Liver (tissue), 8 donors: ENCODE measurements at regions not wholly inside any gene's neighbourhood (a gene's known extent, or its start where the extent isn't known, plus 50 kb on each side); places are given as distances from the start of the nearest gene placed in this dataset.
A peak's percentile ranks its signal among the peaks of the same experiment; 100 is the strongest.

Source experiments
- DNase-seq: peaks from one replicate; pipeline ENCODE4 v3.0.0-alpha.2; 2017; ENCODE audit warnings: low spot score
- H3K27ac ChIP-seq, 2 donors: one replicate each; pipeline ENCODE4 v1.7.0; 2013; ENCODE audit warnings: inconsistent platforms in 2 of 2, low read length in 2 of 2, control low read depth in 1 of 2, low read depth in 1 of 2, mild to moderate bottlenecking in 1 of 2
- H3K27me3 ChIP-seq, 4 donors: one replicate each; pipeline versions ENCODE4 v1.6.1 to v1.7.0; 2013; ENCODE audit warnings: low read length in 3 of 4, inconsistent platforms in 1 of 4, mild to moderate bottlenecking in 1 of 4, moderate library complexity in 1 of 4; ENCODE audit not compliant: control insufficient read depth in 4 of 4, insufficient read depth in 4 of 4
- H3K36me3 ChIP-seq, 4 donors: one replicate each; pipeline versions ENCODE4 v1.6.1 to v1.7.0; 2013; ENCODE audit warnings: low read length in 3 of 4, mild to moderate bottlenecking in 3 of 4, low read depth in 1 of 4, moderate library complexity in 1 of 4; ENCODE audit not compliant: control insufficient read depth in 4 of 4, insufficient read depth in 3 of 4
- H3K4me1 ChIP-seq, 4 donors: one replicate each; pipeline versions ENCODE4 v1.6.1 to v1.7.0; 2013; ENCODE audit warnings: low read length in 3 of 4, mild to moderate bottlenecking in 3 of 4, moderate library complexity in 1 of 4; ENCODE audit not compliant: control insufficient read depth in 4 of 4, insufficient read depth in 4 of 4
- H3K4me3 ChIP-seq, 3 donors: one replicate each; pipeline versions ENCODE4 v1.6.1 to v1.7.0; 2013; ENCODE audit warnings: low read length in 3 of 3, control low read depth in 1 of 3, low read depth in 1 of 3, mild to moderate bottlenecking in 1 of 3
- H3K9ac ChIP-seq, 2 donors: one replicate each; pipeline ENCODE4 v1.7.0; 2013; ENCODE audit warnings: low read length in 2 of 2, mild to moderate bottlenecking in 2 of 2, moderate library complexity in 2 of 2, control low read depth in 1 of 2, low read depth in 1 of 2
- H3K9me3 ChIP-seq, 4 donors: one replicate each; pipeline versions ENCODE4 v1.6.1 to v1.7.0; 2013; ENCODE audit warnings: low read length in 3 of 4; ENCODE audit not compliant: control insufficient read depth in 4 of 4
- FOXA1 ChIP-seq: IDR thresholded peaks from 2 replicates; pipeline ENCODE4 v1.6.1; 2016; ENCODE audit warnings: antibody characterized with exemption
- FOXA2 ChIP-seq: IDR thresholded peaks from 2 replicates; pipeline ENCODE4 v1.6.1; 2016; ENCODE audit warnings: antibody characterized with exemption
- HNF4A ChIP-seq, 2 donors: conservative IDR thresholded peaks; 2 replicates each; pipeline ENCODE4 v1.6.1; 2016; ENCODE audit warnings: antibody characterized with exemption in 2 of 2, mild to moderate bottlenecking in 2 of 2
- JUND ChIP-seq, 2 donors: IDR thresholded peaks; 2 replicates each; pipeline ENCODE4 v1.6.1; 2016; ENCODE audit warnings: antibody characterized with exemption in 2 of 2
- REST ChIP-seq: IDR thresholded peaks from 2 replicates; pipeline ENCODE4 v1.6.1; 2016; ENCODE audit warnings: antibody characterized with exemption, mild to moderate bottlenecking
- SP1 ChIP-seq: IDR thresholded peaks from 2 replicates; pipeline ENCODE4 v1.6.1; 2018; ENCODE audit warnings: antibody characterized with exemption, mild to moderate bottlenecking
- WGBS: extraction: QIAGEN DNeasy Blood & Tissue Kit; methylation state at CpG from one replicate; pipeline ENCODE4 v1.1.7; 2013; 5-methylcytosine and 5-hydroxymethylcytosine counted together
- TF ChIP-seq, protein P1 (sequence below): IDR thresholded peaks from 2 replicates; pipeline ENCODE4 v1.6.1; 2016; ENCODE audit warnings: antibody characterized with exemption
- TF ChIP-seq, protein P2 (sequence below): fragments of 150-350 bp; IDR thresholded peaks from 2 replicates; pipeline ENCODE4 v1.5.1; 2017; ENCODE audit warnings: improper control_type of control experiment, low read depth, low read length; ENCODE audit not compliant: missing input control
- TF ChIP-seq, protein P3 (sequence below): IDR thresholded peaks from 2 replicates; pipeline ENCODE4 v1.6.1; 2016; ENCODE audit warnings: antibody characterized with exemption
- donor health status: healthy.
- donor health status: healthy.
- donor health status: healthy.
- donor health status: healthy.
- donor health status: healthy.

DNA sequence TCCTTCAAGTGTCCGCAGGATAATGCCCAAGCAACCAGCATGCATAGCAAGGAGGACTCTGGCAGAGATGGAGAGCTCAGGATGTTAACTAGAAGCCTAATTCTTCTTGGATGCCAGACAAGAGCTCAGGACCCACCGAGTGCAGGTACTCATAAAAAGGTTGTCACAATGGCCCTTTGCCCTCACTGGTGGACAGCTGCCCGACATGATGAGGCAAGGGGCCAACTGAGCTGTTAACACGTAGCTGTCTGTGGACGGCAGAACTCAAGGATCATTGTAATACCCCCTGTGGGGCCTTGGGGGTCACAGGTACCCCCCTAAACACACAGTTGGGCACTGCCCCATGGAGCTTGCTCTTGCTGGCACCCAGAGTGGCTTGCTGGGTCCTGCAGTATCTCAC, 393.7 kb downstream of the PIK3C3 start:
- WGBS, result 48% methylated on average over 5 of the region's 5 CpGs
- Histone ChIP-seq H3K27me3 (no peaks in the 10 kb centered on the region), H3K9ac (no peak overlapping the region), H3K4me1 (no peaks in the 10 kb centered on the region), H3K36me3 (no peaks in the 10 kb centered on the region), H3K27ac (no peak overlapping the region), H3K4me3 (no peak overlapping the region), H3K9me3 (no peaks in the 10 kb centered on the region)
- TF ChIP-seq HNF4A (conservative IDR thresholded peaks at IDR 0.05), result peak in 1 of 2 donors; percentile 43
- no peak for TF ChIP-seq JUND (IDR thresholded peaks at IDR 0.05)
- TF ChIP-seq, protein P1, sequence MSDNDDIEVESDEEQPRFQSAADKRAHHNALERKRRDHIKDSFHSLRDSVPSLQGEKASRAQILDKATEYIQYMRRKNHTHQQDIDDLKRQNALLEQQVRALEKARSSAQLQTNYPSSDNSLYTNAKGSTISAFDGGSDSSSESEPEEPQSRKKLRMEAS, result no peak
- TF ChIP-seq FOXA1, result no peak
- TF ChIP-seq, protein P2, sequence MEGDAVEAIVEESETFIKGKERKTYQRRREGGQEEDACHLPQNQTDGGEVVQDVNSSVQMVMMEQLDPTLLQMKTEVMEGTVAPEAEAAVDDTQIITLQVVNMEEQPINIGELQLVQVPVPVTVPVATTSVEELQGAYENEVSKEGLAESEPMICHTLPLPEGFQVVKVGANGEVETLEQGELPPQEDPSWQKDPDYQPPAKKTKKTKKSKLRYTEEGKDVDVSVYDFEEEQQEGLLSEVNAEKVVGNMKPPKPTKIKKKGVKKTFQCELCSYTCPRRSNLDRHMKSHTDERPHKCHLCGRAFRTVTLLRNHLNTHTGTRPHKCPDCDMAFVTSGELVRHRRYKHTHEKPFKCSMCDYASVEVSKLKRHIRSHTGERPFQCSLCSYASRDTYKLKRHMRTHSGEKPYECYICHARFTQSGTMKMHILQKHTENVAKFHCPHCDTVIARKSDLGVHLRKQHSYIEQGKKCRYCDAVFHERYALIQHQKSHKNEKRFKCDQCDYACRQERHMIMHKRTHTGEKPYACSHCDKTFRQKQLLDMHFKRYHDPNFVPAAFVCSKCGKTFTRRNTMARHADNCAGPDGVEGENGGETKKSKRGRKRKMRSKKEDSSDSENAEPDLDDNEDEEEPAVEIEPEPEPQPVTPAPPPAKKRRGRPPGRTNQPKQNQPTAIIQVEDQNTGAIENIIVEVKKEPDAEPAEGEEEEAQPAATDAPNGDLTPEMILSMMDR, result no peak
- no peak for TF ChIP-seq FOXA2
- TF ChIP-seq SP1, result no peak
- no peak for DNase-seq

DNA sequence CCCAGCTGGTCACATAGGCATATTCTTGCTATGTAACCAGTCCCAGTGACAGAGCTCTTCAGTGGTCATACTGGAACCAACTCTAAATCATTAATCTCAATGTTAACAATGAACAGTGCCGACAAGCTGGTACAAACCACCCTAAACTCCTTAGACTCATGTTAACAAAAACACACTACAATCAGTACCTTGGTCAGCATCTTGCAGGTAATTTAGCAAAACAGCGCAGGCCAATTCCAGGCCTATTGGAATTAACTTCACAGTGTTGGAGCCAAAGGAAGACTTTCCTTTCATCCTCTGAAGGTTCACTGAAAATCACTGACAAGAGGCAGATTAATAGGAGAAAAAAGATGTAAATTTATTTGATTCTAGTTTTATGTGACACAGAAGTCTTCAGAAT, 396.4 kb downstream of the PIK3C3 start:
- 71% methylated on average over 2 of the region's 2 CpGs for WGBS
- no peak for DNase-seq
- H3K9ac ChIP-seq, result no peak overlapping the region

More for the DNA sequence above, 396.4 kb downstream of the PIK3C3 start:
- Histone ChIP-seq H3K4me3 (no peak overlapping the region), H3K4me1 (no peaks in the 10 kb centered on the region), H3K27me3 (no peaks in the 10 kb centered on the region), H3K36me3 (no peaks in the 10 kb centered on the region), H3K9me3 (no peaks in the 10 kb centered on the region), H3K27ac (no peak overlapping the region)
- TF ChIP-seq SP1 (no peak), REST (peak; percentile 55)
- TF ChIP-seq, protein P2, result no peak
- TF ChIP-seq, protein P3, sequence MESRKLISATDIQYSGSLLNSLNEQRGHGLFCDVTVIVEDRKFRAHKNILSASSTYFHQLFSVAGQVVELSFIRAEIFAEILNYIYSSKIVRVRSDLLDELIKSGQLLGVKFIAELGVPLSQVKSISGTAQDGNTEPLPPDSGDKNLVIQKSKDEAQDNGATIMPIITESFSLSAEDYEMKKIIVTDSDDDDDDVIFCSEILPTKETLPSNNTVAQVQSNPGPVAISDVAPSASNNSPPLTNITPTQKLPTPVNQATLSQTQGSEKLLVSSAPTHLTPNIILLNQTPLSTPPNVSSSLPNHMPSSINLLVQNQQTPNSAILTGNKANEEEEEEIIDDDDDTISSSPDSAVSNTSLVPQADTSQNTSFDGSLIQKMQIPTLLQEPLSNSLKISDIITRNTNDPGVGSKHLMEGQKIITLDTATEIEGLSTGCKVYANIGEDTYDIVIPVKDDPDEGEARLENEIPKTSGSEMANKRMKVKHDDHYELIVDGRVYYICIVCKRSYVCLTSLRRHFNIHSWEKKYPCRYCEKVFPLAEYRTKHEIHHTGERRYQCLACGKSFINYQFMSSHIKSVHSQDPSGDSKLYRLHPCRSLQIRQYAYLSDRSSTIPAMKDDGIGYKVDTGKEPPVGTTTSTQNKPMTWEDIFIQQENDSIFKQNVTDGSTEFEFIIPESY, result no peak
